Fibroblast of skin of left biceps (primary cell): ENCODE measurements at regions not wholly inside any gene's neighbourhood (a gene's known extent, or its start where the extent isn't known, plus 50 kb on each side); places are given as distances from the start of the nearest gene placed in this dataset.
A peak's percentile ranks its signal among the peaks of the same experiment; 100 is the strongest.
"Not testable (repeated sequence)": the region's sequence is repeated elsewhere in the genome, so short reads cannot be mapped to it uniquely, and the experiment has no call there.

Experiments
- DNase-seq, 2 experiments: peaks; one replicate each; pipeline ENCODE4 v3.0.0-alpha.2; 2013; ENCODE audit warnings: low read depth in 2 of 2

DNA sequence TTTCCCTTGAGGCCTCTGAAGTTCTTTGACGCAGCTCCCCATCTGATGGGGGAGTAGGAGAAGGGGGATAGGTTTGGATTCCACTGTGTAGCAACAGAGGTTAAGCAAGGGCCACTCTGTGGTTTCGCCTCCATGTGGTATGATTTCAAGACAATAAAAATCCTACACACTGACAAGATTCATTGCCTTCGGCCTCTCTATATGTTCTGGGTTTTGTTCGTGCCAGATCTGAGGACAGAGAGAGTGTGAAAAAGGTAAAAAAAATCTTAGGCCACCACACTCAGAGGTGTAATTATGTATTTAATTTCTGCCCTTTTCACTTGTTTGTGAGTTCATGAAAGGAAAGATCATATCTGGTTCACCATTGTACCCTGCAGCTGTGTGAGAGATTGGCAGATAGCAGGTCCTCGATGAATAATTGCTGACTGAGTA is 715.2 kb upstream of the ZNF608 start:
- no peak for DNase-seq

- peak in 1 of 2 experiments; percentile 56 for DNase-seq
These were observed 717.1 kb upstream of the ZNF608 start for GRCh38 chr5:125463466-125464092.

- no peak for DNase-seq
These were observed 718.5 kb upstream of the ZNF608 start for GRCh38 chr5:125464847-125465432.

DNA sequence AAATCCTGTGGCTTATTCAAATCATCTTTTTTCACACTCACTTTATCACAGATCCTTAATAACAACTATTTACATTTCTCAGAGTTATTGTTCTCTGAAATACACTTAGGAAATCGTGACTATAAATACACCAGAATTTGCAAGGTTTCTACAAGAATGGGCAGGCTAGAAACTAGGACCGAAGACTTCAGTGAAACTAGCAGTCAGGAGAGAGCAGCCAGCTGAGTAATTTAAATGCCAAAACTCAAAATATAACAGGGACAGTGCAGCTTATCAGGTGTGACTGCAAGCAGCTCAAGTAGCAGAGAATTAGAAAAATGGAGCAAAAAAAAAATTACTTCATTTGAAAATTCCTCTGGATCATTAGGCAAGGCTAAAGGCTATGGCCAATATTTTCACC is 719.3 kb upstream of the ZNF608 start:
- DNase-seq, result no peak

DNA sequence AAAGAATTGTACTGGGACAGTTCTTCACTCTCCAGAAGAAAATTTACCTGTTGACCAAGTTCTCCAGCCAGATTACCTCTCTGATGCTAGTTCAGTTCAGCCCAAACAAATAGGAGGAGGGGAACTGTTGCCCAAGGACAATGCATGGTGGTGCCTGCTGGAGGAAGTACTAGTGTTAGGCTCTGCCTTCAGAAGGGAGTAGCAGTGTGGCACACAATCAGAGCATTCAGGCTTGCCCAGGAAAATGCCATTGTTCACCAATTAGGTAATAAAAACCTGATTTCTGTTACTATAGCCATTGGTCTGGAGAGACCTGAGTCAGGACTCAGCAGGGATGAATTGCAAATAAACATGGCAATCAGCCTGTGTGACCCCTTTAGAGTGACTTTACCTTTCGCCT is 720.8 kb upstream of the ZNF608 start:
- no peak for DNase-seq

GRCh38 chr5:125470280-125470902 is 724.0 kb upstream of the ZNF608 start:
- DNase-seq, result no peak

- DNase-seq, result peak in 1 of 2 experiments; percentile 7
These were observed 730.6 kb upstream of the ZNF608 start for GRCh38 chr5:125476901-125477585.

- no peak for DNase-seq
These were observed 731.1 kb upstream of the ZNF608 start for GRCh38 chr5:125477586-125477975.

GRCh38 chr5:125478599-125478998 is 732.2 kb upstream of the ZNF608 start:
- DNase-seq, result no peak

GRCh38 chr5:125480911-125481310 is 734.5 kb upstream of the ZNF608 start:
- peak; percentile 60 to 70 for DNase-seq

GRCh38 chr5:125481506-125482465 is 735.3 kb upstream of the ZNF608 start:
- DNase-seq, result no peak

GRCh38 chr5:125483609-125484008 is 737.2 kb upstream of the ZNF608 start:
- no peak for DNase-seq

DNA sequence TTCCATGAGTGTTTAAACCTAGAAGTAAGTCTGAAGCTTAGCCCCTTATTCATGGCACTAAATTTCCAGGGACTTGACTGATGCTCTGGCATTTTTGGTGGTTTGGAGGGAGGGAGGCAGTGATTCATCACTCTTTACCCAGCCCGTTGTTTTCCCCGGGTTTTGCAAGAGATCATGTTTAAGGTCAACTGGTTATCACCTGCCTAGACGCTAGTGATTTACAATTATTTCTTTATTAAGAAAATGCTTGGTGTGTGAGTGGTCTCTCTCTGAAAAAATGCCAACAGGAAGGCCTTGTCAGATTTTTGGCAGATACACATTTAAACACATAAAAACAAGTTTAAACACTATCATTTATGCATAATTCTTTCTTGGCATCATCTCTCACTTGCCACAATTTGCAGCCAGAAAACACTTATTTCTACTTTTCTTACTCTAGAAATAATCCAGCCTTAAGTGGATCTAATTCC is 737.9 kb upstream of the ZNF608 start:
- DNase-seq, result no peak

DNA sequence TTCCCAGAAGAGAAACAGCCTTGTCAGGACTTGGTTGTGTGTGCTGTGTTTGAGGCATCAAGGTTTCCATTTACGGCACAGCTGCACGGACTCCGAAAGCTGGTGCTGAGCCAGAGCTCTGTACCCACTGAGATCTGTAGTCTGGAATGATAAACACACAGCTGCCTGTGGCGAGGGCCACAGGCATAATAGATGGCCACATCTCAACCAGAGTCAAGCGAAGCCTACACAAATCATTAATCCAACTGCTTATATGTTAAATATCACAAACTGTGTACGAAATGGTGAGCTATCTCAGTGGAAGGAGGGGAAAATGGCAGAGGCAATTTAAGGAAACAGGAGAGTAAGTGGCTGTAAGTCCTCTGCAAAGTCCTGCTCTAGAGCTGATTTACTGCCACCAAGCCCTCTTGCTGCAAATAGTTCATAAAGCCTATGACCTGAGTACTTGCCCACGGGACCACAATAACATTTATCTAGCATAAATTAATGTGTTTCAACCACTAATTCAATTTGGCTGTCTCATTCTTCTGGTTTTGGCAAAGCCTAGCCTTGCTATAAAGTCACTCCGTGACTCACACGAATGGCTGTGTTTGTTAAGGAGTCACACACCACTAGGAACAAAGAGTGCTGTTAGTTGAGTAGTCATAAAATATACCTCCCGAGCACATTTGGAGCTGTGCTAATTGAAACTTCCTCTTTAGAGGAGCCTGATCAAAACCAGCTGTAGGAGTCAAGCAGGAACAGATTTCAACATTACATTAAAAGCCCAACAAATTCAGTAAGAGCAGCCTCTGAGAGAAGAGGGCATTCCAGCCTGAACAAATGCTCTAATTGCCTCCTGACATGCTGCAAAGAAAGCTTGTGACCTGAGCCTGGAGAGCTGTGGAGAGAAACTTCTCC is 738.6 kb upstream of the ZNF608 start:
- peak; percentile 99 for DNase-seq

GRCh38 chr5:125485771-125486170 is 739.3 kb upstream of the ZNF608 start:
- DNase-seq, result no peak

- DNase-seq, result peak in 1 of 2 experiments; percentile 34
These were observed 740.2 kb upstream of the ZNF608 start for GRCh38 chr5:125486634-125487033.

DNA sequence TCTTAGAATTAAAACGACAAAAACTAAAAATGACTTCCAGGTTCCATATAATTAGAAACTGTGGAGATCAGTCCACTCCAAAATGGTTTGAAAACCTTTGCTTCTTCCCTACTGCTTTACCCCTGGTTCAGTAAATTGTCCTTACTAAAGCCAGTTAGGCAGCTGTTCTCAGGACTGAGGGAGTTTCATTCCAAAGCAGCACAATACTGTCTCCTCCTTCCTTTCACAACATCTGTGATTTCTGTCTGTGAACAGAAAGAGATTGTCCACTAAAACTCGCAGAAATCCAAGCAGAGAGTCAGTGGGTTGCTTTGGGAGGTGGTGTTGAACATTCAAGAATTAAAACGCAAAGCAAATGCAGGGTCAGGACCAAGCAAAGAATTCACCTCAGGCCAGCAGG is 740.8 kb upstream of the ZNF608 start:
- DNase-seq, result no peak

DNA sequence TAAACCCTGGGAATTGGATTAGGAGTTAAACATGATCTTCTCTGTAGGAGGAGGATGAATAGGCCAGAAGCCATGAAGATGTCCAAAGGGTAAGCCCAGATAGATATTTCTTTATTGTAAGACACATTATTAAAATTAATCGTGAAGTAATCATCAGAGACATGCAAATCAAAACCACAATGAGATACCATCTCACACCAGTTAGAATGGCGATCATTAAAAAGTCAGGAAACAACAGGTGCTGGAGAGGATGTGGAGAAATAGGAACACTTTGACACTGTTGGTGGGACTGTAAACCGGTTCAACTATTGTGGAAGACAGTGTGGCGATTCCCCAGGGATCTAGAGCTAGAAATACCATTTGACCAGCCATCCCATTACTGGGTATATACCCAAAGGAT is 741.2 kb upstream of the ZNF608 start:
- DNase-seq, result not testable (repeated sequence)

- no peak for DNase-seq
These were observed 742.7 kb upstream of the ZNF608 start for GRCh38 chr5:125489146-125489545.

- DNase-seq, result no peak
These were observed 745.6 kb upstream of the ZNF608 start for GRCh38 chr5:125491986-125492492.
